Trophoblast cell (in vitro differentiated cells and primary cell): ENCODE measurements at regions not wholly inside any gene's neighbourhood (a gene's known extent, or its start where the extent isn't known, plus 50 kb on each side); places are given as distances from the start of the nearest gene placed in this dataset.

ENCODE experiments used
- DNase-seq, 2 donors: peaks; one replicate each; pipeline ENCODE4 v3.0.0-alpha.2; 2016
- H2AFZ ChIP-seq: 2 replicates; pipeline ENCODE4 v1.6.1; 2013; ENCODE audit warnings: low read length, moderate library complexity, mild to moderate bottlenecking; ENCODE audit not compliant: insufficient read depth, poor library complexity
- H2AK5ac ChIP-seq: 2 replicates; pipeline ENCODE4 v1.6.1; 2013; ENCODE audit warnings: mild to moderate bottlenecking, low read length
- H2BK120ac ChIP-seq: 2 replicates; pipeline ENCODE4 v1.6.1; 2013; ENCODE audit warnings: low read length, mild to moderate bottlenecking, moderate library complexity; ENCODE audit not compliant: insufficient read depth, poor library complexity
- H2BK12ac ChIP-seq: 2 replicates; pipeline ENCODE4 v1.6.1; 2013; ENCODE audit warnings: mild to moderate bottlenecking, low read length, moderate library complexity
- H2BK5ac ChIP-seq: 2 replicates; pipeline ENCODE4 v1.6.1; 2013; ENCODE audit warnings: low read length, low read depth, moderate library complexity, mild to moderate bottlenecking; ENCODE audit not compliant: poor library complexity
- H3K14ac ChIP-seq: 2 replicates; pipeline ENCODE4 v1.6.1; 2013; ENCODE audit warnings: mild to moderate bottlenecking, low read length
- H3K18ac ChIP-seq: 2 replicates; pipeline ENCODE4 v1.6.1; 2013; ENCODE audit warnings: mild to moderate bottlenecking, low read length
- H3K23ac ChIP-seq: 2 replicates; pipeline ENCODE4 v1.6.1; 2013; ENCODE audit warnings: low read length
- H3K27ac ChIP-seq: 2 replicates; pipeline ENCODE4 v1.5.1; 2013; ENCODE audit warnings: low read depth, mild to moderate bottlenecking, inconsistent platforms, low read length, moderate library complexity
- H3K27me3 ChIP-seq: 2 replicates; pipeline ENCODE4 v1.6.1; 2013; ENCODE audit warnings: inconsistent platforms, mild to moderate bottlenecking, low read length, moderate library complexity; ENCODE audit not compliant: insufficient read depth
- H3K36me3 ChIP-seq, 2 experiments: 1 replicate in 1 of 2; 2 replicates in 1 of 2; pipeline ENCODE4 v1.6.1; 2013; ENCODE audit warnings: low read length in 2 of 2, mild to moderate bottlenecking in 2 of 2, moderate library complexity in 1 of 2; ENCODE audit not compliant: insufficient read depth in 2 of 2, control insufficient read depth in 1 of 2
- H3K4ac ChIP-seq: 2 replicates; pipeline ENCODE4 v1.6.1; 2013; ENCODE audit warnings: low read depth, mild to moderate bottlenecking, low read length, moderate library complexity
- H3K4me1 ChIP-seq, 2 experiments: 1 replicate in 1 of 2; 2 replicates in 1 of 2; pipeline ENCODE4 v1.6.1; 2013; ENCODE audit warnings: low read length in 2 of 2, mild to moderate bottlenecking in 2 of 2, moderate library complexity in 1 of 2; ENCODE audit not compliant: insufficient read depth in 2 of 2, control insufficient read depth in 1 of 2
- H3K4me2 ChIP-seq: 2 replicates; pipeline ENCODE4 v1.6.1; 2013; ENCODE audit warnings: inconsistent platforms, mild to moderate bottlenecking, low read length, moderate library complexity
- H3K4me3 ChIP-seq: 2 replicates; pipeline ENCODE4 v1.5.1; 2013; ENCODE audit warnings: mild to moderate bottlenecking, low read depth, low read length, inconsistent platforms
- H3K79me1 ChIP-seq: one replicate; pipeline ENCODE4 v1.6.1; 2013; ENCODE audit warnings: low read length
- H3K79me2 ChIP-seq: 2 replicates; pipeline ENCODE4 v1.6.1; 2013; ENCODE audit warnings: low read length, mild to moderate bottlenecking; ENCODE audit not compliant: control insufficient read depth, insufficient read depth, poor library complexity
- H3K9ac ChIP-seq: 2 replicates; pipeline ENCODE4 v1.6.1; 2013; ENCODE audit warnings: mild to moderate bottlenecking, low read length
- H3K9me3 ChIP-seq: 2 replicates; pipeline ENCODE4 v1.6.1; 2013; ENCODE audit warnings: low read depth, mild to moderate bottlenecking, control low read depth, inconsistent platforms, low read length; ENCODE audit not compliant: insufficient read depth
- H4K12ac ChIP-seq: 2 replicates; pipeline ENCODE4 v1.6.1; 2013; ENCODE audit warnings: low read depth, mild to moderate bottlenecking, low read length, moderate library complexity
- H4K8ac ChIP-seq: 2 replicates; pipeline ENCODE4 v1.6.1; 2013; ENCODE audit warnings: low read depth, mild to moderate bottlenecking, low read length, moderate library complexity
- H4K91ac ChIP-seq: one replicate; pipeline ENCODE4 v1.6.1; 2013; ENCODE audit warnings: low read depth, mild to moderate bottlenecking, low read length, moderate library complexity
- WGBS: extraction: QIAGEN DNeasy Blood & Tissue Kit; methylation state at CpG from one replicate; pipeline ENCODE4 v1.1.7; 2013; ENCODE audit warnings: missing lambda C conversion rate; ENCODE audit not compliant: insufficient read length, insufficient coverage; ENCODE audit errors: extremely low coverage; 5-methylcytosine and 5-hydroxymethylcytosine counted together

GRCh38 chr3:64928683-64929082 lies 240.9 kb upstream of the ADAMTS9 start:
- Histone ChIP-seq H2AFZ (no peak overlapping the region), H4K91ac (no peak overlapping the region), H3K79me2 (no peaks in the 10 kb centered on the region), H3K23ac (no peak overlapping the region), H3K4ac (no peak overlapping the region), H4K8ac (no peak overlapping the region), H3K79me1 (no peaks in the 10 kb centered on the region), H4K12ac (no peak overlapping the region), H2BK5ac (no peak overlapping the region), H3K27ac (no peak overlapping the region), H3K27me3 (no peaks in the 10 kb centered on the region), H3K18ac (no peak overlapping the region), H3K4me2 (no peak overlapping the region), H3K14ac (no peak overlapping the region), H2AK5ac (no peak overlapping the region), H3K9me3 (peaks cover 4% of the 10 kb centered on the region), H2BK12ac (no peak overlapping the region), H3K9ac (no peak overlapping the region), H3K4me1 (no peaks in the 10 kb centered on the region), H3K36me3 (peaks cover 0 to 4% of the 10 kb centered on the region in 2 experiments), H3K4me3 (no peak overlapping the region), H2BK120ac (no peak overlapping the region)
- WGBS = no CpG with 5 or more reads among the region's 3 CpGs
- no peak for DNase-seq

- no peak overlapping the region for H3K14ac ChIP-seq
- no peak overlapping the region for H2AFZ ChIP-seq
- H3K79me2 ChIP-seq = no peaks in the 10 kb centered on the region
- H2AK5ac ChIP-seq = no peak overlapping the region
- no peak overlapping the region for H3K27ac ChIP-seq
- no peaks in the 10 kb centered on the region for H3K79me1 ChIP-seq
- no peak overlapping the region for H3K9ac ChIP-seq
- no peaks in the 10 kb centered on the region for H3K4me1 ChIP-seq
- no peak overlapping the region for H3K4me2 ChIP-seq
- no peak overlapping the region for H4K8ac ChIP-seq
- peaks cover 4% of the 10 kb centered on the region for H3K9me3 ChIP-seq
- H4K91ac ChIP-seq = no peak overlapping the region
- H3K4ac ChIP-seq = no peak overlapping the region
- no peak overlapping the region for H4K12ac ChIP-seq
- H2BK120ac ChIP-seq = no peak overlapping the region
- H3K23ac ChIP-seq = no peak overlapping the region
- no peak overlapping the region for H2BK5ac ChIP-seq
- DNase-seq = no peak
- H3K36me3 ChIP-seq = peaks cover 0 to under 1% of the 10 kb centered on the region in 2 experiments
- H2BK12ac ChIP-seq = no peak overlapping the region
- no CpG with 5 or more reads among the region's 3 CpGs for WGBS
- no peaks in the 10 kb centered on the region for H3K27me3 ChIP-seq
- H3K18ac ChIP-seq = no peak overlapping the region
- no peak overlapping the region for H3K4me3 ChIP-seq
Observed at GRCh38 chr3:64927689-64928088, 239.9 kb upstream of the ADAMTS9 start.

GRCh38 chr3:64925575-64925974 lies 237.8 kb upstream of the ADAMTS9 start:
- no peak overlapping the region for H4K8ac ChIP-seq
- no peaks in the 10 kb centered on the region for H3K36me3 ChIP-seq
- no peak overlapping the region for H3K14ac ChIP-seq
- no peaks in the 10 kb centered on the region for H3K79me2 ChIP-seq
- no peak overlapping the region for H3K23ac ChIP-seq
- no peak overlapping the region for H3K4ac ChIP-seq
- H2BK120ac ChIP-seq = no peak overlapping the region
- no peak overlapping the region for H2BK12ac ChIP-seq
- no CpG with 5 or more reads among the region's 2 CpGs for WGBS
- no peak overlapping the region for H3K27ac ChIP-seq
- H3K9ac ChIP-seq = no peak overlapping the region
- no peaks in the 10 kb centered on the region for H3K79me1 ChIP-seq
- H3K18ac ChIP-seq = no peak overlapping the region
- no peak overlapping the region for H2AK5ac ChIP-seq
- no peaks in the 10 kb centered on the region for H3K27me3 ChIP-seq
- H2AFZ ChIP-seq = no peak overlapping the region
- H2BK5ac ChIP-seq = no peak overlapping the region
- peak; percentile 17 to 56 for DNase-seq
- no peak overlapping the region for H3K4me2 ChIP-seq
- H4K12ac ChIP-seq = no peak overlapping the region
- no peaks in the 10 kb centered on the region for H3K9me3 ChIP-seq
- H3K4me1 ChIP-seq = no peaks in the 10 kb centered on the region
- H3K4me3 ChIP-seq = no peak overlapping the region
- H4K91ac ChIP-seq = no peak overlapping the region

- H3K4me1 ChIP-seq = no peaks in the 10 kb centered on the region
- DNase-seq = peak; percentile 45 to 78
Observed at GRCh38 chr3:64924961-64925360, 237.2 kb upstream of the ADAMTS9 start.

More at GRCh38 chr3:64924961-64925360, 237.2 kb upstream of the ADAMTS9 start:
- Histone ChIP-seq H3K23ac (no peak overlapping the region), H2BK5ac (no peak overlapping the region), H4K12ac (no peak overlapping the region), H3K4me2 (no peak overlapping the region), H2BK12ac (no peak overlapping the region), H3K4ac (no peak overlapping the region), H3K18ac (no peak overlapping the region), H3K9me3 (no peaks in the 10 kb centered on the region), H2BK120ac (no peak overlapping the region), H3K27ac (no peak overlapping the region), H4K91ac (no peak overlapping the region), H2AFZ (no peak overlapping the region), H3K79me2 (no peaks in the 10 kb centered on the region), H3K9ac (no peak overlapping the region), H3K27me3 (no peaks in the 10 kb centered on the region), H3K4me3 (no peak overlapping the region), H3K79me1 (no peaks in the 10 kb centered on the region), H3K14ac (no peak overlapping the region), H3K36me3 (no peaks in the 10 kb centered on the region), H4K8ac (no peak overlapping the region), H2AK5ac (no peak overlapping the region)
- no CpG with 5 or more reads among the region's 2 CpGs for WGBS
